Endothelial cell of umbilical vein (primary cell): ENCODE measurements at regions not wholly inside any gene's neighbourhood (a gene's known extent, or its start where the extent isn't known, plus 50 kb on each side); places are given as distances from the start of the nearest gene placed in this dataset.

Source experiments
- BruUV-seq: library from RNA; stranded (reverse); fragments of 400-500 nt; replicated peaks from 2 replicates; lab custom pipeline; 2021; lab: Mats Ljungman, UMichigan
- CTCF ChIA-PET: fragments of 300-600, 350-600 bp; sonication (Branson Sonifier 250); formaldehyde crosslinking; loops from one replicate; lab custom pipeline; 2021; ENCODE audit warnings: antibody characterized with exemption, inconsistent platforms; lab: Charles Lee
- POLR2A ChIA-PET: fragments of 300-600, 350-600 bp; sonication (Branson Sonifier 250); formaldehyde crosslinking; loops from one replicate; lab custom pipeline; 2021; ENCODE audit warnings: antibody characterized with exemption, inconsistent platforms; lab: Charles Lee
- DNase-seq: peaks from one replicate; pipeline ENCODE4 v3.0.0-alpha.2; 2011; ENCODE audit warnings: low read depth, low spot score
- FAIRE-seq: peaks from 2 replicates; lab custom pipeline; 2011; peaks lifted over from hg19 to GRCh38; lab: Jason Lieb, UNC
- H2AFZ ChIP-seq: 2 replicates; pipeline ENCODE4 v1.6.0; 2012; ENCODE audit warnings: low read depth, low read length, control low read depth, inconsistent platforms
- H3K27ac ChIP-seq: 2 replicates; pipeline ENCODE4 v1.5.1; 2011; ENCODE audit warnings: low read depth, mild to moderate bottlenecking, control low read depth, low read length, moderate library complexity; ENCODE audit not compliant: insufficient read depth
- H3K27me3 ChIP-seq, 2 experiments: 2 replicates each; pipeline versions ENCODE4 v1.6.0 to v1.6.1; 2011; ENCODE audit warnings: low read length in 2 of 2, mixed read lengths in 1 of 2; ENCODE audit not compliant: control insufficient read depth in 2 of 2, insufficient read depth in 2 of 2
- H3K36me3 ChIP-seq, 2 experiments: 2 replicates in 1 of 2; 3 replicates in 1 of 2; pipeline ENCODE4 v1.5.1; 2011; ENCODE audit warnings: low read length in 2 of 2, mild to moderate bottlenecking in 1 of 2, moderate library complexity in 1 of 2; ENCODE audit not compliant: control insufficient read depth in 2 of 2, insufficient read depth in 2 of 2; ENCODE audit errors: extremely low read depth in 1 of 2
- H3K4me1 ChIP-seq: 3 replicates; pipeline ENCODE4 v1.5.1; 2011; ENCODE audit warnings: mild to moderate bottlenecking, low read length; ENCODE audit not compliant: control insufficient read depth, insufficient read depth; ENCODE audit errors: extremely low read depth
- H3K4me2 ChIP-seq: 2 replicates; pipeline ENCODE4 v1.6.1; 2011; ENCODE audit warnings: low read length, control low read depth, mixed read lengths; ENCODE audit not compliant: insufficient read depth
- H3K4me3 ChIP-seq, 3 experiments: fragments of 200-600 bp in 1 of 3; sonication (generic), shearing (Covaris generic) in 1 of 3; replicated peaks in 1 of 3; 2 replicates each; pipeline ENCODE4 v1.5.1; 2011 to 2016; ENCODE audit warnings: control low read depth in 3 of 3, low read length in 3 of 3, mild to moderate bottlenecking in 2 of 3, inconsistent platforms in 1 of 3, low read depth in 1 of 3, moderate library complexity in 1 of 3; ENCODE audit not compliant: insufficient read depth in 1 of 3
- H3K79me2 ChIP-seq: 2 replicates; pipeline ENCODE4 v1.6.0; 2012; ENCODE audit warnings: low read length, inconsistent platforms; ENCODE audit not compliant: control insufficient read depth, insufficient read depth
- H3K9ac ChIP-seq: replicated peaks from 2 replicates; pipeline ENCODE3; 2011; ENCODE audit warnings: low read length, control low read depth; ENCODE audit not compliant: insufficient read depth; ENCODE audit errors: extremely low read depth
- H3K9me1 ChIP-seq: replicated peaks from 3 replicates; pipeline ENCODE4 v1.6.0; 2011; ENCODE audit warnings: mild to moderate bottlenecking, low read length; ENCODE audit not compliant: control insufficient read depth, insufficient read depth; ENCODE audit errors: extremely low read depth
- H3K9me3 ChIP-seq: replicated peaks from 2 replicates; pipeline ENCODE4 v1.5.1; 2012; ENCODE audit warnings: low read length, inconsistent platforms; ENCODE audit not compliant: control insufficient read depth, insufficient read depth
- H4K20me1 ChIP-seq: replicated peaks from 2 replicates; pipeline ENCODE3; 2011; ENCODE audit warnings: mild to moderate bottlenecking, low read length; ENCODE audit not compliant: control insufficient read depth, insufficient read depth; ENCODE audit errors: extremely low read depth
- CTCF ChIP-seq, 2 donors: IDR thresholded peaks; 1 replicate in 1 of 2; 2 replicates in 1 of 2; pipeline ENCODE4 v1.5.1; 2011; ENCODE audit warnings: low read length in 2 of 2, mild to moderate bottlenecking in 2 of 2, moderate library complexity in 2 of 2, control low read depth in 1 of 2, inconsistent platforms in 1 of 2, low read depth in 1 of 2; ENCODE audit not compliant: insufficient read depth in 1 of 2; ENCODE audit errors: extremely low read depth in 1 of 2
- EZH2 ChIP-seq: IDR thresholded peaks from 2 replicates; pipeline ENCODE4 v1.6.1; 2012; ENCODE audit warnings: borderline replicate concordance, low read depth, mild to moderate bottlenecking, moderate library complexity, low read length, inconsistent platforms; ENCODE audit not compliant: severe bottlenecking
- FOS ChIP-seq: IDR thresholded peaks from 2 replicates; pipeline ENCODE4 v1.6.1; 2011; ENCODE audit warnings: mild to moderate bottlenecking, low read length, moderate library complexity, borderline replicate concordance; ENCODE audit not compliant: insufficient read depth
- GATA2 ChIP-seq: IDR thresholded peaks from 2 replicates; pipeline ENCODE4 v1.7.0; 2011; ENCODE audit warnings: low read depth, mild to moderate bottlenecking, moderate library complexity, mixed read lengths, low read length; ENCODE audit not compliant: insufficient read length, insufficient read depth
- JUN ChIP-seq: IDR thresholded peaks from 2 replicates; pipeline ENCODE4 v1.6.1; 2011; ENCODE audit warnings: borderline replicate concordance, low read depth; ENCODE audit not compliant: insufficient read length, insufficient read depth
- MAX ChIP-seq: IDR thresholded peaks from 2 replicates; pipeline ENCODE4 v1.6.1; 2011; ENCODE audit not compliant: insufficient read depth, insufficient read length
- MYC ChIP-seq: IDR thresholded peaks from one replicate; pipeline ENCODE4 v1.6.1; 2011; ENCODE audit warnings: mild to moderate bottlenecking, low read depth, low read length
- POLR2A ChIP-seq: IDR thresholded peaks from 2 replicates; pipeline ENCODE4 v1.6.1; 2012; ENCODE audit warnings: low read depth, mild to moderate bottlenecking, control low read depth, low read length
- POLR2AphosphoS5 ChIP-seq: IDR thresholded peaks from 2 replicates; pipeline ENCODE4 v1.6.1; 2012; ENCODE audit warnings: low read depth, mild to moderate bottlenecking, control low read depth, low read length, moderate library complexity; ENCODE audit not compliant: insufficient read depth
- dilution Hi-C: fragments of 300-500 bp; cut with MboI; formaldehyde crosslinking; loops from one replicate; pipeline ENCODE4 v1.15.0; 2019; ENCODE audit warnings: low sequenced_read_pairs; ENCODE audit not compliant: extremely low pct_ligation_motif_present
- intact Hi-C: fragments of 100-400 bp; cut with micrococcal nuclease; formaldehyde crosslinking; loops from one replicate; pipeline ENCODE4 v1.10.0; 2022

DNA sequence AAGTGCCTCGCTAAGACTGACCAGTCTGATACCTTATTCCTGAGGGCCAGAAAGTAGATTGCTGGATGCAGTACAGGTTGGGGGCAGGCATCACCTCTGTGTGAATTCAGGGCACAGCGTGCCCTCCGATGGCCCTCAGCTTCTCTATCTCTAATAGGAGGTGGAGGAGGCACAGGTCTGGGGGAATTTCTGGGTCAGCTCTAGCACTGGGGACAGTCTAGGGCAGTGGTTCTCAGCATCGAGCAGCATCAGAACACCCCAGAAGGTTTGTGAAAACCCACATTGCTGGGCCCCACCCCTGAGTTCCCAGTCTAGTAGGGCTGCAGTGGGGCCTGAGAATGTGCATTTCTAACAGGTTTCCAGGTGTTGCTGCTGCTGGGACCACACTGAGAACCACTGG is 166.7 kb downstream of the CDC5L start:
- intact Hi-C loops (no loop called here), dilution Hi-C loops (no loop called here)
- POLR2A ChIA-PET = no interaction called here
- Histone ChIP-seq H3K4me1 (no peaks in the 10 kb centered on the region), H3K9me1 (no peaks in the 10 kb centered on the region), H3K27me3 (peaks cover 0 to 8% of the 10 kb centered on the region in 2 experiments), H3K4me3 (no peak overlapping the region), H2AFZ (no peak overlapping the region), H4K20me1 (no peaks in the 10 kb centered on the region), H3K4me2 (no peak overlapping the region), H3K79me2 (no peaks in the 10 kb centered on the region), H3K36me3 (no peaks in the 10 kb centered on the region), H3K27ac (no peak overlapping the region), H3K9ac (no peak overlapping the region), H3K9me3 (no peaks in the 10 kb centered on the region)
- TF ChIP-seq EZH2 (no peak), POLR2AphosphoS5 (no peak), MAX (no peak), CTCF (IDR thresholded peaks at IDR 0.05; ENCODE audit: extremely low read depth in 1 of 2, insufficient read depth in 1 of 2, low read depth in 1 of 2, low read length in 2 of 2) (no peak), FOS (no peak), JUN (no peak), MYC (no peak), POLR2A (no peak), GATA2 (no peak)
- FAIRE-seq (no peak), DNase-seq (no peak)
- no TSS peak for BruUV-seq
- CTCF ChIA-PET = no interaction called here
